ENCODE measurements at regions not wholly inside any gene's neighbourhood (a gene's known extent, or its start where the extent isn't known, plus 50 kb on each side); places are given as distances from the start of the nearest gene placed in this dataset.

GRCh38 chr10:98332623-98333269, 64.8 kb upstream of the LOXL4 start (continued):
- peak; percentile 19; the same call in 1 of the 2 replicates for TF ChIP-seq AHDC1 (CRISPR knock-in tag; IDR thresholded peaks at IDR 0.05; ENCODE audit: borderline replicate concordance)
- TF ChIP-seq GATAD2A (CRISPR knock-in tag; IDR thresholded peaks at IDR 0.05) = 0 out of 2 replicates have a peak, but pooled peaks have one; percentile 21
- peak; percentile 38; the same call in 1 of the 2 replicates for TF ChIP-seq ETV5 (CRISPR knock-in tag; IDR thresholded peaks at IDR 0.05; ENCODE audit: borderline replicate concordance)
- 0 out of 2 replicates have a peak, but pooled peaks have one; percentile 22 for TF ChIP-seq PAXIP1 (CRISPR knock-in tag; conservative IDR thresholded peaks at IDR 0.05)

Measured in HepG2 (cell line).